ENCODE measurements at regions not wholly inside any gene's neighbourhood (a gene's known extent, or its start where the extent isn't known, plus 50 kb on each side); places are given as distances from the start of the nearest gene placed in this dataset.

- intact Hi-C loops (cut with DNase I; ENCODE audit: low total_unique reads) = no loop called here
- Histone ChIP-seq H3K4me1 (no peaks in the 10 kb centered on the region), H3K9me3 (peaks cover 0 to 6% (median 0%) of the 10 kb centered on the region in 4 donors), H3K27me3 (no peaks in the 10 kb centered on the region), H3K36me3 (no peaks in the 10 kb centered on the region), H3K27ac (no peak overlapping the region), H3K4me3 (no peak overlapping the region)
- TF ChIP-seq CTCF (IDR thresholded peaks at IDR 0.05) = no peak
- no peak for TF ChIP-seq POLR2A (IDR thresholded peaks at IDR 0.05)
- TF ChIP-seq EP300 (IDR thresholded peaks at IDR 0.05) = no peak
- no peak for TF ChIP-seq POLR2AphosphoS5 (IDR thresholded peaks at IDR 0.05)
- 16 to 59% (median 25%) methylated on average over 1 of the region's 1 CpG for WGBS, 5 donors
- DNase-seq = peak in 1 of 2 donors; percentile 1
These were observed 118.9 kb upstream of the PIRT start for GRCh38 chr17:10956821-10957220.

GRCh38 chr17:10944819-10945218 is 106.9 kb upstream of the PIRT start:
- Histone ChIP-seq H3K36me3 (no peaks in the 10 kb centered on the region), H3K4me1 (no peaks in the 10 kb centered on the region), H3K4me3 (no peak overlapping the region), H3K27ac (no peak overlapping the region), H3K27me3 (no peaks in the 10 kb centered on the region), H3K9me3 (no peaks in the 10 kb centered on the region)
- TF ChIP-seq CTCF (IDR thresholded peaks at IDR 0.05) (no peak), EP300 (IDR thresholded peaks at IDR 0.05) (no peak)
- no peak for DNase-seq
- intact Hi-C loops (cut with DNase I; ENCODE audit: low total_unique reads) = no loop called here
- WGBS, 5 donors = 37 to 70% (median 56%) methylated on average over 4 of the region's 4 CpGs

GRCh38 chr17:10936931-10937330 is 99.0 kb upstream of the PIRT start:
- no peak overlapping the region for H3K27ac ChIP-seq
- H3K4me1 ChIP-seq = no peaks in the 10 kb centered on the region
- TF ChIP-seq POLR2A (IDR thresholded peaks at IDR 0.05) = no peak
- TF ChIP-seq EP300 (IDR thresholded peaks at IDR 0.05) = no peak
- TF ChIP-seq POLR2AphosphoS5 (IDR thresholded peaks at IDR 0.05) = no peak
- TF ChIP-seq CTCF (IDR thresholded peaks at IDR 0.05) = no peak
- intact Hi-C loops (cut with DNase I; ENCODE audit: low total_unique reads) = no loop called here
- H3K27me3 ChIP-seq = peaks cover 0 to 14% (median 8%) of the 10 kb centered on the region in 3 donors
- no peaks in the 10 kb centered on the region for H3K9me3 ChIP-seq
- no peak overlapping the region for H3K4me3 ChIP-seq
- DNase-seq = no peak
- 9 to 24% (median 17%) methylated on average over 7 of the region's 7 CpGs for WGBS, 5 donors
- H3K36me3 ChIP-seq = no peaks in the 10 kb centered on the region

GRCh38 chr17:10932938-10933337 is 95.1 kb upstream of the PIRT start:
- no peak overlapping the region for H3K4me3 ChIP-seq
- WGBS, 5 donors = 72 to 84% (median 83%) methylated on average over 4 of the region's 4 CpGs
- no peak for DNase-seq
- peaks cover 0 to 20% (median 16%) of the 10 kb centered on the region in 3 donors for H3K27me3 ChIP-seq
- H3K9me3 ChIP-seq = no peaks in the 10 kb centered on the region
- no peak overlapping the region for H3K27ac ChIP-seq
- intact Hi-C loops (cut with DNase I; ENCODE audit: low total_unique reads) = no loop called here
- H3K36me3 ChIP-seq = no peaks in the 10 kb centered on the region
- no peaks in the 10 kb centered on the region for H3K4me1 ChIP-seq
- TF ChIP-seq EP300 (IDR thresholded peaks at IDR 0.05) = no peak
- TF ChIP-seq CTCF (IDR thresholded peaks at IDR 0.05) = no peak
- no peak for TF ChIP-seq POLR2AphosphoS5 (IDR thresholded peaks at IDR 0.05)
- TF ChIP-seq POLR2A (IDR thresholded peaks at IDR 0.05) = no peak

Measured in stomach (tissue), 8 donors.